ENCODE measurements at regions not wholly inside any gene's neighbourhood (a gene's known extent, or its start where the extent isn't known, plus 50 kb on each side); places are given as distances from the start of the nearest gene placed in this dataset.

- TF ChIP-seq ARID4A (CRISPR knock-in tag; IDR thresholded peaks at IDR 0.05; ENCODE audit: borderline replicate concordance) (no peak), ZNF10 (CRISPR knock-in tag; IDR thresholded peaks at IDR 0.05; ENCODE audit: borderline replicate concordance, low read depth) (no peak)
Observed at GRCh38 chr4:10369517-10369916, 87.7 kb downstream of the ZNF518B start (continued).

- CTCF ChIA-PET (ENCODE audit: low intra/inter-chr PET ratio, low total read pairs), result no interaction called here
- no TSS peak for BruUV-seq (replicated peaks)
- intact Hi-C loops (cut with micrococcal nuclease; ENCODE audit: unreplicated experiment), result no loop called here
- no peak for FAIRE-seq
- Histone ChIP-seq H3K36me3 (replicated peaks in 1 of 2; ENCODE audit: control insufficient read depth in 1 of 2, insufficient read depth in 2 of 2, low read length in 2 of 2) (no peaks in the 10 kb centered on the region), H3K9ac (ENCODE audit: insufficient read depth, low read depth, low read length) (no peak overlapping the region), H4K20me1 (ENCODE audit: insufficient read depth, low read length) (no peaks in the 10 kb centered on the region), H3K27me3 (ENCODE audit: control insufficient read depth in 1 of 2, insufficient read depth in 2 of 2, low read length in 2 of 2) (no peaks in the 10 kb centered on the region; a peak in 1 of 5 replicates), H3K27ac (ENCODE audit: extremely low read length, insufficient read depth, low read length) (no peak overlapping the region), H3K4me3 (replicated peaks in 1 of 3; ENCODE audit: insufficient read depth in 1 of 3, low read depth in 2 of 3, low read length in 3 of 3) (no peak overlapping the region), H2AFZ (ENCODE audit: low read length) (no peak overlapping the region), H3K4me1 (ENCODE audit: insufficient read depth, low read length) (no peaks in the 10 kb centered on the region), H3K9me3 (ENCODE audit: low read length) (no peaks in the 10 kb centered on the region), H3K79me2 (ENCODE audit: insufficient read depth, low read length) (no peaks in the 10 kb centered on the region), H3K4me2 (ENCODE audit: low read depth, low read length) (no peak overlapping the region)
- in situ Hi-C loops (cut with HindIII; ENCODE audit: extremely low pct_ligation_motif_present, low pct_unique_long_range_greater_than_20kb), result no loop called here
- POLR2A ChIA-PET, result no interaction called here
- ATAC-seq, result no peak
- DNase-seq (ENCODE audit: low spot score), result no peak
- no peak for TF ChIP-seq ZZZ3 (CRISPR knock-in tag; IDR thresholded peaks at IDR 0.05; ENCODE audit: borderline replicate concordance)
- no peak for TF ChIP-seq POGK (CRISPR knock-in tag; conservative IDR thresholded peaks at IDR 0.05)
- no peak for TF ChIP-seq RNF219 (CRISPR knock-in tag; IDR thresholded peaks at IDR 0.05)
- TF ChIP-seq SALL2 (CRISPR knock-in tag; IDR thresholded peaks at IDR 0.05), result no peak
- no peak for TF ChIP-seq ZNF790 (CRISPR knock-in tag; IDR thresholded peaks at IDR 0.05; ENCODE audit: borderline replicate concordance)
- no peak for TF ChIP-seq TEAD3 (CRISPR knock-in tag; optimal IDR thresholded peaks at IDR 0.05; ENCODE audit: borderline replicate concordance)
- no peak for TF ChIP-seq RERE (CRISPR knock-in tag; IDR thresholded peaks at IDR 0.05; ENCODE audit: low read depth)
Observed at GRCh38 chr4:10366628-10367027, 90.6 kb downstream of the ZNF518B start.
